ENCODE measurements at regions not wholly inside any gene's neighbourhood (a gene's known extent, or its start where the extent isn't known, plus 50 kb on each side); places are given as distances from the start of the nearest gene placed in this dataset.
"Not testable (repeated sequence)": the region's sequence is repeated elsewhere in the genome, so short reads cannot be mapped to it uniquely, and the experiment has no call there.

GRCh38 chr6:85975957-85976356 lies 333.3 kb upstream of the SYNCRIP start:
- no peak for DNase-seq

- no peak for DNase-seq
Observed at GRCh38 chr6:85971238-85971637, 328.6 kb upstream of the SYNCRIP start.

GRCh38 chr6:85966828-85967227 lies 324.1 kb upstream of the SYNCRIP start:
- DNase-seq, result peak in 1 of 58 donors; percentile 2

- no peak for DNase-seq
Observed at GRCh38 chr6:85961746-85962145, 319.1 kb upstream of the SYNCRIP start.

- DNase-seq, result no peak
Observed at GRCh38 chr6:85961125-85961524, 318.4 kb upstream of the SYNCRIP start.

GRCh38 chr6:85948481-85948880 lies 305.8 kb upstream of the SYNCRIP start:
- no peak for DNase-seq

- DNase-seq, result peak in 13 of 58 donors; percentile 1 to 40 (median 15)
Observed at GRCh38 chr6:85945459-85946185, 302.9 kb upstream of the SYNCRIP start.

- no peak for DNase-seq
Observed at GRCh38 chr6:85944776-85945175, 302.1 kb upstream of the SYNCRIP start.

- no peak for DNase-seq
Observed at GRCh38 chr6:85942844-85943243, 300.2 kb upstream of the SYNCRIP start.

- DNase-seq, result no peak
Observed at GRCh38 chr6:85936916-85937315, 294.2 kb upstream of the SYNCRIP start.

- peak in 32 of 58 donors; percentile 4 to 79 (median 16) for DNase-seq
Observed at GRCh38 chr6:85923013-85923430, 280.3 kb upstream of the SYNCRIP start.

GRCh38 chr6:85920782-85921181 lies 278.1 kb upstream of the SYNCRIP start:
- DNase-seq, result peak in 6 of 58 donors; percentile 1 to 15 (median 6)

GRCh38 chr6:85917522-85917921 lies 274.8 kb upstream of the SYNCRIP start:
- DNase-seq, result no peak

- no peak for DNase-seq
Observed at GRCh38 chr6:85913001-85913400, 270.3 kb upstream of the SYNCRIP start.

- no peak for DNase-seq
Observed at GRCh38 chr6:85912582-85912981, 269.9 kb upstream of the SYNCRIP start.

- DNase-seq, result no peak
Observed at GRCh38 chr6:85911067-85911466, 268.4 kb upstream of the SYNCRIP start.

GRCh38 chr6:85908120-85908519 lies 265.4 kb upstream of the SYNCRIP start:
- not testable (repeated sequence) for DNase-seq

- no peak for DNase-seq
Observed at GRCh38 chr6:85892346-85892745, 249.7 kb upstream of the SYNCRIP start.

- no peak for DNase-seq
Observed at GRCh38 chr6:85887461-85887860, 244.8 kb upstream of the SYNCRIP start.

- DNase-seq, result no peak
Observed at GRCh38 chr6:85868685-85869084, 226.0 kb upstream of the SYNCRIP start.

- DNase-seq, result no peak
Observed at GRCh38 chr6:85867595-85867994, 224.9 kb upstream of the SYNCRIP start.

GRCh38 chr6:85866758-85867401 lies 224.2 kb upstream of the SYNCRIP start:
- DNase-seq, result no peak

- no peak for DNase-seq
Observed at GRCh38 chr6:85866370-85866730, 223.7 kb upstream of the SYNCRIP start.

Data from anterior cingulate cortex (tissue), 58 donors.